Loucy (cell line): ENCODE measurements at regions not wholly inside any gene's neighbourhood (a gene's known extent, or its start where the extent isn't known, plus 50 kb on each side); places are given as distances from the start of the nearest gene placed in this dataset.

ENCODE experiments used
- H2AFZ ChIP-seq: fragments of 200-600 bp; sonication (generic); 2 replicates; pipeline ENCODE4 v1.6.0; 2016; ENCODE audit warnings: antibody characterized with exemption, mild to moderate bottlenecking, low read length, moderate library complexity
- H3F3A ChIP-seq: fragments of 200-600 bp; 2 replicates; pipeline ENCODE4 v1.6.0; 2016; ENCODE audit warnings: antibody characterized with exemption, low read depth, mild to moderate bottlenecking
- H3K27me3 ChIP-seq: fragments of 200-600 bp; sonication (generic); 2 replicates; pipeline ENCODE4 v1.6.1; 2014; ENCODE audit warnings: low read length, mild to moderate bottlenecking; ENCODE audit not compliant: insufficient read depth, poor library complexity, severe bottlenecking
- H3K36me3 ChIP-seq: fragments of 200-600 bp; sonication (generic); 2 replicates; pipeline ENCODE4 v1.6.1; 2016; ENCODE audit warnings: low read length; ENCODE audit not compliant: insufficient read depth
- H3K4me1 ChIP-seq: fragments of 200-600 bp; sonication (generic); 2 replicates; pipeline ENCODE4 v1.5.1; 2014; ENCODE audit warnings: low read length, mild to moderate bottlenecking; ENCODE audit not compliant: insufficient read depth, poor library complexity, severe bottlenecking
- H3K4me2 ChIP-seq: fragments of 200-600 bp; sonication (generic); 2 replicates; pipeline ENCODE4 v1.6.0; 2014; ENCODE audit warnings: antibody characterized with exemption, low read length, low read depth, mild to moderate bottlenecking; ENCODE audit not compliant: poor library complexity, severe bottlenecking
- H3K4me3 ChIP-seq: fragments of 200-600 bp; sonication (generic); 2 replicates; pipeline ENCODE4 v1.5.1; 2014; ENCODE audit warnings: low read length, mild to moderate bottlenecking, mixed read lengths; ENCODE audit not compliant: poor library complexity, severe bottlenecking
- H3K79me2 ChIP-seq: fragments of 200-600 bp; sonication (generic); 2 replicates; pipeline ENCODE4 v1.6.1; 2014; ENCODE audit warnings: low read length; ENCODE audit not compliant: insufficient read depth
- H3K9ac ChIP-seq: fragments of 200-600 bp; sonication (generic); 2 replicates; pipeline ENCODE4 v1.6.0; 2014; ENCODE audit warnings: mild to moderate bottlenecking, low read depth, low read length, moderate library complexity; ENCODE audit not compliant: poor library complexity, severe bottlenecking
- H3K9me2 ChIP-seq: fragments of 200-600 bp; sonication (generic); replicated peaks from 2 replicates; pipeline ENCODE4 v1.6.1; 2016; ENCODE audit warnings: low read depth, low read length, mixed read lengths
- H3K9me3 ChIP-seq: fragments of 200-600 bp; sonication (generic); 2 replicates; pipeline ENCODE4 v1.6.1; 2014; ENCODE audit warnings: mild to moderate bottlenecking, antibody characterized with exemption, low read length, low read depth; ENCODE audit not compliant: insufficient read depth
- H4K20me1 ChIP-seq: fragments of 200-600 bp; sonication (generic); 2 replicates; pipeline ENCODE4 v1.6.0; 2014; ENCODE audit warnings: antibody characterized with exemption, low read length, mild to moderate bottlenecking; ENCODE audit not compliant: insufficient read depth, poor library complexity, severe bottlenecking
- CTCF ChIP-seq: fragments of 200-600 bp; sonication (generic); conservative IDR thresholded peaks from 2 replicates; pipeline ENCODE4 v1.5.1; 2014; ENCODE audit warnings: mild to moderate bottlenecking, antibody characterized with exemption, low read length
- EZH2phosphoT487 ChIP-seq: fragments of 200-600 bp; IDR thresholded peaks from 2 replicates; pipeline ENCODE4 v1.6.1; 2018; ENCODE audit warnings: antibody characterized with exemption, mild to moderate bottlenecking, moderate library complexity, borderline replicate concordance

GRCh38 chr2:145088756-145089155 lies 568.8 kb upstream of the ZEB2 start:
- H4K20me1 ChIP-seq = no peaks in the 10 kb centered on the region
- H3K27me3 ChIP-seq = no peaks in the 10 kb centered on the region
- H3K4me3 ChIP-seq = no peak overlapping the region
- H2AFZ ChIP-seq = no peak overlapping the region
- no peaks in the 10 kb centered on the region for H3K4me1 ChIP-seq
- no peaks in the 10 kb centered on the region for H3K79me2 ChIP-seq
- no peak overlapping the region for H3K9ac ChIP-seq
- no peaks in the 10 kb centered on the region for H3F3A ChIP-seq
- H3K9me3 ChIP-seq = no peaks in the 10 kb centered on the region
- TF ChIP-seq CTCF (no peak), EZH2phosphoT487 (no peak)
- no peak overlapping the region for H3K4me2 ChIP-seq
- no peaks in the 10 kb centered on the region for H3K9me2 ChIP-seq
- no peaks in the 10 kb centered on the region for H3K36me3 ChIP-seq

- H3K9me3 ChIP-seq = no peaks in the 10 kb centered on the region
- H3K4me2 ChIP-seq = no peak overlapping the region
- H3K27me3 ChIP-seq = no peaks in the 10 kb centered on the region
- H3K36me3 ChIP-seq = no peaks in the 10 kb centered on the region
- no peaks in the 10 kb centered on the region for H3K9me2 ChIP-seq
- H3K4me3 ChIP-seq = no peak overlapping the region
- H4K20me1 ChIP-seq = no peaks in the 10 kb centered on the region
- H2AFZ ChIP-seq = no peak overlapping the region
- no peaks in the 10 kb centered on the region for H3F3A ChIP-seq
- no peak overlapping the region for H3K9ac ChIP-seq
- H3K79me2 ChIP-seq = no peaks in the 10 kb centered on the region
- no peak for TF ChIP-seq EZH2phosphoT487
- TF ChIP-seq CTCF = no peak
- no peaks in the 10 kb centered on the region for H3K4me1 ChIP-seq
Observed at GRCh38 chr2:145086910-145087309, 567.0 kb upstream of the ZEB2 start.

GRCh38 chr2:145085612-145086011 lies 565.7 kb upstream of the ZEB2 start:
- Histone ChIP-seq H3K79me2 (no peaks in the 10 kb centered on the region), H3K4me1 (no peaks in the 10 kb centered on the region), H3F3A (no peaks in the 10 kb centered on the region), H3K9me2 (no peaks in the 10 kb centered on the region), H3K27me3 (no peaks in the 10 kb centered on the region), H3K9me3 (no peaks in the 10 kb centered on the region), H3K4me2 (no peak overlapping the region), H3K4me3 (no peak overlapping the region), H3K9ac (no peak overlapping the region), H3K36me3 (no peaks in the 10 kb centered on the region), H4K20me1 (no peaks in the 10 kb centered on the region), H2AFZ (no peak overlapping the region)
- TF ChIP-seq CTCF (no peak), EZH2phosphoT487 (no peak)
